ENCODE measurements at regions not wholly inside any gene's neighbourhood (a gene's known extent, or its start where the extent isn't known, plus 50 kb on each side); places are given as distances from the start of the nearest gene placed in this dataset.

DNA sequence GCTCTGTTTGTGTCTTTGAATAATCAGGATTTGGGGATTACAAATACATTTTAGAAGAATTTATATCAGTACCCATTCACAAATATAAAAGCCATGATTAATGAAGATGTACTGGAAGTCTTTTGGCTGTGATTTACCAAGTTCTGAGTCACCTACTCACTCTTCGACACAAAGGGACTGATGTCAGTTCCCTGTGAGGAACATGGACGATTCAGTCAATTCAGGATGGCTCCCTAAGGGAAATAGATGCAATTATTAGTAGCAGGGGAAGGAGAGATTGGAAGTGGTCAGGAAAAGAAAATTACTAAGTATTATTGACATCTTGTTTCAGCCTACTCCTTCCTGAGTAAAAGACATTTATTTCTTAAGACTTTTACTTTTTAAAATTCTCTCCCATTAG is 550.7 kb upstream of the SLIT2 start:
- no peak for TF ChIP-seq TAF1 (IDR thresholded peaks at IDR 0.05; ENCODE audit: borderline replicate concordance, insufficient read depth, low read length)

GRCh38 chr4:19698961-19699360 is 552.7 kb upstream of the SLIT2 start:
- no peak for TF ChIP-seq SIN3A (IDR thresholded peaks at IDR 0.05; ENCODE audit: borderline replicate concordance, insufficient read depth, low read length)
- no peak for TF ChIP-seq POLR2AphosphoS5 (IDR thresholded peaks at IDR 0.05; ENCODE audit: low read depth, low read length)
- no peak for TF ChIP-seq TAF1 (IDR thresholded peaks at IDR 0.05; ENCODE audit: borderline replicate concordance, insufficient read depth, low read length)
- no peak for TF ChIP-seq FOXP2 (optimal IDR thresholded peaks at IDR 0.05; ENCODE audit: borderline replicate concordance, extremely low read depth, extremely low read length, insufficient read depth)
- TF ChIP-seq, protein P1, sequence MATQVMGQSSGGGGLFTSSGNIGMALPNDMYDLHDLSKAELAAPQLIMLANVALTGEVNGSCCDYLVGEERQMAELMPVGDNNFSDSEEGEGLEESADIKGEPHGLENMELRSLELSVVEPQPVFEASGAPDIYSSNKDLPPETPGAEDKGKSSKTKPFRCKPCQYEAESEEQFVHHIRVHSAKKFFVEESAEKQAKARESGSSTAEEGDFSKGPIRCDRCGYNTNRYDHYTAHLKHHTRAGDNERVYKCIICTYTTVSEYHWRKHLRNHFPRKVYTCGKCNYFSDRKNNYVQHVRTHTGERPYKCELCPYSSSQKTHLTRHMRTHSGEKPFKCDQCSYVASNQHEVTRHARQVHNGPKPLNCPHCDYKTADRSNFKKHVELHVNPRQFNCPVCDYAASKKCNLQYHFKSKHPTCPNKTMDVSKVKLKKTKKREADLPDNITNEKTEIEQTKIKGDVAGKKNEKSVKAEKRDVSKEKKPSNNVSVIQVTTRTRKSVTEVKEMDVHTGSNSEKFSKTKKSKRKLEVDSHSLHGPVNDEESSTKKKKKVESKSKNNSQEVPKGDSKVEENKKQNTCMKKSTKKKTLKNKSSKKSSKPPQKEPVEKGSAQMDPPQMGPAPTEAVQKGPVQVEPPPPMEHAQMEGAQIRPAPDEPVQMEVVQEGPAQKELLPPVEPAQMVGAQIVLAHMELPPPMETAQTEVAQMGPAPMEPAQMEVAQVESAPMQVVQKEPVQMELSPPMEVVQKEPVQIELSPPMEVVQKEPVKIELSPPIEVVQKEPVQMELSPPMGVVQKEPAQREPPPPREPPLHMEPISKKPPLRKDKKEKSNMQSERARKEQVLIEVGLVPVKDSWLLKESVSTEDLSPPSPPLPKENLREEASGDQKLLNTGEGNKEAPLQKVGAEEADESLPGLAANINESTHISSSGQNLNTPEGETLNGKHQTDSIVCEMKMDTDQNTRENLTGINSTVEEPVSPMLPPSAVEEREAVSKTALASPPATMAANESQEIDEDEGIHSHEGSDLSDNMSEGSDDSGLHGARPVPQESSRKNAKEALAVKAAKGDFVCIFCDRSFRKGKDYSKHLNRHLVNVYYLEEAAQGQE (IDR thresholded peaks at IDR 0.05; ENCODE audit: insufficient read depth in 1 of 2, low read depth in 2 of 2, low read length in 2 of 2) = no peak

DNA sequence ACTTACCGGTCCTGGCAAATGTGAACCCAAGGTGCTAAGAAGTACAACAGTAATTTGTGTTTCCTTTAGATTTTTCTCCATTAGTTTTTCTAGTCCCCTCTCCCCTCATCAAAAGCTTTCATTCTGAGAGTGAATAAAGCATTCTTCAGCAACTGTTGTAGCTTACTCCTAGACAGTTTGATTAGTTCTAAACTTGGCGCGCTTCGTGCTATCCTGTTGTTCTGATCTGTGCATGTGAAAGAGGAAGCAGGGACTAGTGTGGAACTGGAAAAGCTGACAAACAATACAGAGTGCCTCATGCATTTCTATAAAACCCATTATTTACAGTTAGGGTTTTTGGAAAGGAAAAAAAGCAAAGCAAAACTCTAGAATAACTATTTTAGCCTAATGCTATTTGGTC is 556.9 kb upstream of the SLIT2 start:
- TF ChIP-seq, protein P1 (IDR thresholded peaks at IDR 0.05; ENCODE audit: insufficient read depth in 1 of 2, low read depth in 2 of 2, low read length in 2 of 2) = no peak
- TF ChIP-seq FOXP2 (optimal IDR thresholded peaks at IDR 0.05; ENCODE audit: borderline replicate concordance, extremely low read depth, extremely low read length, insufficient read depth) (no peak), TAF1 (IDR thresholded peaks at IDR 0.05; ENCODE audit: borderline replicate concordance, insufficient read depth, low read length) (no peak), POLR2AphosphoS5 (IDR thresholded peaks at IDR 0.05; ENCODE audit: low read depth, low read length) (no peak), SIN3A (IDR thresholded peaks at IDR 0.05; ENCODE audit: borderline replicate concordance, insufficient read depth, low read length) (no peak)

GRCh38 chr4:19693936-19694570 is 557.7 kb upstream of the SLIT2 start:
- TF ChIP-seq TAF1 (IDR thresholded peaks at IDR 0.05; ENCODE audit: borderline replicate concordance, insufficient read depth, low read length) = no peak
- TF ChIP-seq FOXP2 (optimal IDR thresholded peaks at IDR 0.05; ENCODE audit: borderline replicate concordance, extremely low read depth, extremely low read length, insufficient read depth) = no peak
- TF ChIP-seq POLR2AphosphoS5 (IDR thresholded peaks at IDR 0.05; ENCODE audit: low read depth, low read length) = no peak
- TF ChIP-seq, protein P1 (IDR thresholded peaks at IDR 0.05; ENCODE audit: insufficient read depth in 1 of 2, low read depth in 2 of 2, low read length in 2 of 2) = no peak
- TF ChIP-seq SIN3A (IDR thresholded peaks at IDR 0.05; ENCODE audit: borderline replicate concordance, insufficient read depth, low read length) = no peak

DNA sequence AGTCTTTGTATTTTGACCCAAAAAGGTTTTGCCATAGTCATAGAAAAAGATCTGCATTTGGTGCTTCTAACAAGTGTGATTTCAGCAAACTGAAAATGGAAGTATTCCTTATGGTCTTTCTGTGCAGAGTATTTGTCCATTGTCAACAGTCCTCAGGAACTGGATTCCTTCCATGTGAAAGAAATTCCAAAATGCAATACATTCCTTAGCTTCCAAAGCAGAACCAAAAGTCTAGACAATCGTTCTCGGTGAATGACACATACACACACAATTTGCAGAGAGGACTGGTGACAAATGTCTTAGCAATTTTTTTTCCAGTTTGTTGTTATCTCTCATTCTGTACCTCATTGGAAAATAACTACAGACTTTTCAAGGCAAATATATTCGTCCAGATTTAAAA is 562.2 kb upstream of the SLIT2 start:
- TF ChIP-seq FOXP2 (optimal IDR thresholded peaks at IDR 0.05; ENCODE audit: borderline replicate concordance, extremely low read depth, extremely low read length, insufficient read depth) (no peak), POLR2AphosphoS5 (IDR thresholded peaks at IDR 0.05; ENCODE audit: low read depth, low read length) (no peak), TAF1 (IDR thresholded peaks at IDR 0.05; ENCODE audit: borderline replicate concordance, insufficient read depth, low read length) (no peak), SIN3A (IDR thresholded peaks at IDR 0.05; ENCODE audit: borderline replicate concordance, insufficient read depth, low read length) (no peak)
- TF ChIP-seq, protein P1 (IDR thresholded peaks at IDR 0.05; ENCODE audit: insufficient read depth in 1 of 2, low read depth in 2 of 2, low read length in 2 of 2) = no peak

Data from PFSK-1 (cell line).